ENCODE measurements at regions not wholly inside any gene's neighbourhood (a gene's known extent, or its start where the extent isn't known, plus 50 kb on each side); places are given as distances from the start of the nearest gene placed in this dataset.
"Not testable (repeated sequence)": the region's sequence is repeated elsewhere in the genome, so short reads cannot be mapped to it uniquely, and the experiment has no call there.

GRCh38 chr10:33070101-33070500 lies 112.1 kb upstream of the ITGB1 start:
- DNase-seq = no peak

DNA sequence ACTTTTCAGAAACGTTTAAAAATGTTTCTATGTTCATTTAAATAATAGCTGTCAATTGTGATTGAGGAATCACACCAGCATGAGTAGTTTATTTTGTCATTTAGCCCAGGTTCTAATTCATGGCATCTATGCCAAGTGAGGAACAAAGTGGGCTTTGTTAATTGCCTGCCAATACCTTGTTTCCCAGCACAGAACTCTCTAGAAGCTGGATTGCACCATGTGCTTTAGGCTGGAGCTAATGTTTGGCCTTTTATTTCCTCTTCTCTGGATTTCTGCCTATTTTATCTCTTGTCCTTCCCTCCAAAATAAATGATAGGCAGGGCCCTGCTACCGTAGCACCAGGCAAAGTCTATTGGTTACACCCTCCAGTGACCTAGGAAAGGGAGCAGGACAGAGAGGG lies 109.9 kb upstream of the ITGB1 start:
- no peak for DNase-seq

DNA sequence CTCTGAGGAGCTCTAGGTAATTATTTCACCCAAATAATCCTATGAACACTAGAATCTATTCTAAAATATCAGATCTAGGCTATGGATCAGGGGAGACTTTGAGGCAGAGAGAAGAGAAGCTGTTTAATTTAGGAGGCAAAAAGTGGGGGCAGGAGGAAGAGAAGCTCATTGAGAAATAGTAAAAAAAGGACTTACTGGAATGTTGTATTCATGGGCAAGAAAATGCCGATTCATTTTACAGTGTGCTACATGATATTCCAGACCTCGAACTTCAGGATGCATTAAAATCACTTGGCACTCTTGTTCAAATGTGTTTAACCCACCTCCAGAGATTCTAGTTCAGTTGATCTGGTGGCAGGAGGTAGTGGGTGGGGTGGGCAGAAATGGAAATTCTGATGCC lies 109.5 kb upstream of the ITGB1 start:
- no peak for DNase-seq

DNA sequence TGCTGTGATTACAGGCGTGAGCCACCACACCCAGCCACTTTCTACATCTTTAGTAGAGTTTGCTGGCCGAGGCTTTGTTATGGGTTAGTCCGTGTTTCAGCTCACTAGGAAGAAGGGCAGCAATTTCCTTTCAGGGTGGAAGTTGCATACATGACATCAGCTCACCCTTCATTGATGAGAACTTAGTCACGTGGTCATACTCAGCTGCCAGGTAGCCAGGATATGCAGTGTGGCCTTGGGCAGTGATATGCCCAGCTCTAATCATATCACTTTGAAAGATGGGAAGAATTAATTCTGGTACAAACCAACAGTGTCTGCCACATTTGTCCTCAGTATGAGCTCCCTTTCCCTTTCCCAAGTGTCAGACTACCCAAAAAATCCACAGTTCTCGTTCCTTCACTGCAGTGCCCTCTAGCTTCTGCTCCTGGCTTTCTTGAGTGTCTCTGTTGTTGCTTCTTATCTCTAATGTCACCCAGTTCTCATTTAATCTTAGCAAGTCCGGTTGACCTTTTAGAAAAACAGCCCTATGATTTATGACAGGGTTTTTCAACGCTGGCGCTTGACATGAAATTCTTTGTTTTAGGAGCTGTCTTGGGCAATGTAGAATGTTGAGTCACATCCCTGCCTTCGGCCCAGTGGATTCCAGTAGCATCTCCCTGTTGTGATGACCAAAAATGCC lies 108.7 kb upstream of the ITGB1 start:
- DNase-seq = no peak

- DNase-seq = no peak
These were observed 107.1 kb upstream of the ITGB1 start for GRCh38 chr10:33065111-33065510.

GRCh38 chr10:33064706-33065105 lies 106.7 kb upstream of the ITGB1 start:
- DNase-seq = no peak

GRCh38 chr10:33057620-33058019 lies 99.6 kb upstream of the ITGB1 start:
- no peak for DNase-seq

- no peak for DNase-seq
These were observed 99.0 kb upstream of the ITGB1 start for GRCh38 chr10:33056828-33057596.

DNA sequence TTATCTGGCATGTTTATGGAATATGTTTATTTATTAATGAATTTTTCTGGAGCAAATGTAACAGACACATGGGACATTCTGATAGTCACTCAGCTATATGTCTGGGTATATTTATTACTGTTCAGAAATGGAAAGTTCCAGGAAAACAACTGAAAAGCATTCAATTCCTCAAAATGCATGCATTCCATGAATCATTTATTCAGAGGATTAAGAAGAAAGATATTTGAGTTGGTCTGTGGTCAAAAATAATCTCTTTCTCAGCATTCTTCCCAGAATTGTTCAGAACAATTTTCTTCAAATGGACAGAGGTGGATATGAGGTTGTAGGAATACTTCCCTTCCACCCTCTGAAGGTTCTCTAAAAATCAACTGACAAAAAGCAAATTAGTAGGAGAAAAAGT lies 97.6 kb upstream of the ITGB1 start:
- DNase-seq = no peak

GRCh38 chr10:33052915-33053810 lies 95.1 kb upstream of the ITGB1 start:
- no peak for DNase-seq

DNA sequence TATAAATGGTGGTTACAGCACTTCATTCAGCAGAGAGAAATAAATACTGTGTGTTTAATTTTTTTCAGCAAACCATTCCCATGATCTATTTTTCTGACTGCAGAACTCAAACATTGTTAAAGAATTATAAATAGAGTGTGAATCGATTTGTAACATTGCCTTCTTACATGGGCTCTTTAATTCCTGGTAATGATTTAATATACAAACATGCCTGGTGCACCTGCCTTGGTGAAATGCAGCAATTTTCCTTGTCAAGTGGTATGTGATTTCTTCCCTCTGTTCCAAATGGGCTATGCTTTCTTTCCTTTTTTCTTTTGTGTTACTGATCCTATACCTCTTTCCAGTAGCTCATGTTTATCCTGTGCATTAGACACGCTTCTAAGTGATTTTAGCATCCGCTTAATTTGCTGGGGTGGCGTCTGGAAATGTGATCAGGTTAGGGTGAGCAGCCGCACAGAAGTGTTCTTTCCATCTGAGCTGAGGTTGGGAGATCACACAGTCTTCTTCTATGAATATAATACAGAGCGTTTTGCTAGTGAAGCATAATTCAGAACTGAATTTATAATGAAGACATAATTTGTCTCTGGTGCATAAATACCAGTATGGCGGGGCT lies 94.3 kb upstream of the ITGB1 start:
- DNase-seq = no peak

GRCh38 chr10:33049963-33050920 lies 92.2 kb upstream of the ITGB1 start:
- DNase-seq = not testable (repeated sequence)

GRCh38 chr10:33048223-33048622 lies 90.2 kb upstream of the ITGB1 start:
- no peak for DNase-seq

- DNase-seq = no peak
These were observed 89.6 kb upstream of the ITGB1 start for GRCh38 chr10:33047655-33048054.

DNA sequence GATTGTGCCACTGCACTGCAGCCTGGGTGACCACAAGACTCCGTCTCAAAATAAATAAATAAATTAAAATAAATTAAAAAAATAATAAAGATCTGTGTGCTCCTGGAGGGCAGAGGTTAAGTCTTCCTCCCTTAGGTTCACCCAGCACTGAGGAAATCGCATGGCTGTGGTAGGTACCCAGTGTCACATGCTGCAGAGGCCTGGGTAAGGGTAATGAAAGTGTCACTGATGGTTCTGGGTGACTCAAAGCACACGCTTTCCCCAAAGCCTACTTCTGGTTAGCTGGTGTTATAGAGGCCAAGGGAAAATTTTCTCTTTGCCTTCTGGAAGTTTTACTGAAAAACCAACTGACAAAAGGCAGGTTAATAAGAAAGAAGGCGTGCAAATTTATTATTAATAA lies 88.8 kb upstream of the ITGB1 start:
- no peak for DNase-seq

- no peak for DNase-seq
These were observed 87.4 kb upstream of the ITGB1 start for GRCh38 chr10:33045421-33045820.

GRCh38 chr10:33042565-33042964 lies 84.5 kb upstream of the ITGB1 start:
- DNase-seq = no peak

DNA sequence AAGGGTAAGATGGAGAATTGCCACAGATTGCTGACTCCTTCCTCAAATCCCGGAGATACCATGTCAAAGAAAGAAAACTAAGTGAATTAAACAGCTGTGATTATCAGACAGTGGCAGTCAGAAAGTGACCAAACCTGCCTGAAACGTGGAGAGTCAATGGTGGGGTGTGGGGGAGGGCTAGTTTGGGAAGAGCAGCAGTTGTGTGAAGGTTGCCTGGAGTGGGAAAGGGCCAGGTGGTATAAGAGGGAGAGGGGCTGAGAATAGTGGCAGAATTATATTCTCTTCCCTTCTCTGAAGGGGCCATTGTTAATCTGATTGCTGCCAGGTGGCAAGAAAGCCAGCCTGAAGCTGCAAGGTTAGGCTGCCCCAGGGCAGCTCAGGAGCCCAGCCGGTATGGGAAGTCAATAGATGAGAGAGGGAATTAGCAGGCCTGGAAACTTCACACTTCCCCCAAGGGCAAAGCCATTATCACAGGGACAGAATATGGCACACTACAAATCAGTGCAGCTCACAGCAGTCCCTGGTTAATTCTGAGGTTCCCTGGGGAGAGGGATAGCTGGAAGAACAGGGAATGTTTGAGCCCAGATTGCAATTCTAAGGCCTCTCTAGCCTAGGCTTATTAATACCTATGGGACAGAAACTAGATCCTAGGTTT lies 83.9 kb upstream of the ITGB1 start:
- DNase-seq = no peak

DNA sequence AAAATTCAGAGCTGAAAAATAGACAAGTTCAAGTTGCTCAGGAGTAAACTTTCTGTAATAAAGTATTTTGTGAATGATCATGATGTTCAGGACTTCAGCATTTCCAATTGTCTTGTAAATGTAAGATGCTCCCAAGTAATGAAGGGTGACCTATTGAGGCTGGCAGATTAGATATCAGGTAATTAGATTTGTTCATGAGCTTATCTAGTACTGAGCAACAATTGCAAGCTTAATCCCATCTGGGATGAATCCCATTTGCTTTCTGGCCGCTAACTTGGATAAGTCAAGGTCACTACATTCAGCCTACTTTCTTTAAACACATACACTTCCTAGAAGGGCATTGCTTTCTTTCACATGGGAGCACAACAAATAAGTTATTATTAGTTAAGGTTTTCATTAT lies 82.4 kb upstream of the ITGB1 start:
- no peak for DNase-seq

GRCh38 chr10:33039181-33039580 lies 81.2 kb upstream of the ITGB1 start:
- no peak for DNase-seq

Data from right lung (tissue), 2 donors.